ENCODE measurements at regions not wholly inside any gene's neighbourhood (a gene's known extent, or its start where the extent isn't known, plus 50 kb on each side); places are given as distances from the start of the nearest gene placed in this dataset.

DNA sequence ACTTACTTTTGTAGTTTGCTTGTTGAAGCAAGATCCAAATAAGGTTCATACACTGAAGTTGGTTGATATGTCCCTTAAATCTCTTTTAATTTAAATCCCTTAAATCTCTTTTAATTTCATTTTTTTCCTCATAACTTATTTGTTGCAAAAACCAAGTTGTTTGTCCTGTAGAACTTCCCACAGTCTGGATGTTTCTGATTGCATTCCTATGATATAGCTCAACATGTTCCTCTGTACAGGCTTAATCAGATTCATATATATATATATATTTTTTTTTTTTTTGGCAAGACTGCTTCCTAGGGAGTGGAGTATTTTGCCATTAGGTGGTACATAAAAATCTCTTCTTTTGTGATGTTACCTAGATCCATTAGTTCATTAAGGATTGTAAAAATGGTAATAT, 174.9 kb upstream of the MKLN1 start:
- Histone ChIP-seq H2AFZ (ENCODE audit: insufficient read depth, low read depth, low read length, poor library complexity, severe bottlenecking) (no peak overlapping the region), H3K9ac (ENCODE audit: insufficient read depth, low read length, poor library complexity, severe bottlenecking) (no peak overlapping the region), H3K27me3 (ENCODE audit: control insufficient read depth in 2 of 2, insufficient read depth in 2 of 2, low read length in 2 of 2) (peaks cover 0 to 2% of the 10 kb centered on the region in 2 donors), H3K79me2 (ENCODE audit: insufficient read depth, low read length) (no peaks in the 10 kb centered on the region), H3K27ac (ENCODE audit: low read depth in 1 of 2, low read length in 2 of 2) (no peak overlapping the region), H3K4me1 (ENCODE audit: control insufficient read depth in 1 of 2, insufficient read depth in 2 of 2, low read length in 2 of 2) (no peaks in the 10 kb centered on the region), H3K36me3 (replicated peaks in 1 of 2; ENCODE audit: control insufficient read depth in 1 of 2, insufficient read depth in 2 of 2, low read length in 2 of 2) (no peaks in the 10 kb centered on the region), H3K4me2 (replicated peaks; ENCODE audit: extremely low read depth, low read length, poor library complexity, severe bottlenecking) (no peak overlapping the region), H3K4me3 (replicated peaks in 1 of 3; ENCODE audit: low read depth in 2 of 3, low read length in 3 of 3) (no peak overlapping the region), H3K9me3 (replicated peaks in 1 of 2; ENCODE audit: control insufficient read depth in 1 of 2, insufficient read depth in 1 of 2, low read length in 2 of 2) (no peaks in the 10 kb centered on the region), H4K20me1 (ENCODE audit: insufficient read depth, low read length) (no peaks in the 10 kb centered on the region)
- Mint-ChIP-seq H3K36me3 (no peaks in the 10 kb centered on the region), H3K4me3 (no peak overlapping the region), H3K27me3 (ENCODE audit: low read depth in 3 of 3) (peaks cover 2 to 5% (median 4%) of the 10 kb centered on the region in 3 donors), H3K27ac (no peak overlapping the region), H3K4me1 (peaks cover under 1% of the 10 kb centered on the region), H3K9me3 (peaks cover 0 to 1% (median 0%) of the 10 kb centered on the region in 7 donors)
- intact Hi-C loops (cut with micrococcal nuclease): no loop called here
- DNase-seq: no peak
- TF ChIP-seq, protein P1, sequence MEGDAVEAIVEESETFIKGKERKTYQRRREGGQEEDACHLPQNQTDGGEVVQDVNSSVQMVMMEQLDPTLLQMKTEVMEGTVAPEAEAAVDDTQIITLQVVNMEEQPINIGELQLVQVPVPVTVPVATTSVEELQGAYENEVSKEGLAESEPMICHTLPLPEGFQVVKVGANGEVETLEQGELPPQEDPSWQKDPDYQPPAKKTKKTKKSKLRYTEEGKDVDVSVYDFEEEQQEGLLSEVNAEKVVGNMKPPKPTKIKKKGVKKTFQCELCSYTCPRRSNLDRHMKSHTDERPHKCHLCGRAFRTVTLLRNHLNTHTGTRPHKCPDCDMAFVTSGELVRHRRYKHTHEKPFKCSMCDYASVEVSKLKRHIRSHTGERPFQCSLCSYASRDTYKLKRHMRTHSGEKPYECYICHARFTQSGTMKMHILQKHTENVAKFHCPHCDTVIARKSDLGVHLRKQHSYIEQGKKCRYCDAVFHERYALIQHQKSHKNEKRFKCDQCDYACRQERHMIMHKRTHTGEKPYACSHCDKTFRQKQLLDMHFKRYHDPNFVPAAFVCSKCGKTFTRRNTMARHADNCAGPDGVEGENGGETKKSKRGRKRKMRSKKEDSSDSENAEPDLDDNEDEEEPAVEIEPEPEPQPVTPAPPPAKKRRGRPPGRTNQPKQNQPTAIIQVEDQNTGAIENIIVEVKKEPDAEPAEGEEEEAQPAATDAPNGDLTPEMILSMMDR (IDR thresholded peaks at IDR 0.05): no peak

DNA sequence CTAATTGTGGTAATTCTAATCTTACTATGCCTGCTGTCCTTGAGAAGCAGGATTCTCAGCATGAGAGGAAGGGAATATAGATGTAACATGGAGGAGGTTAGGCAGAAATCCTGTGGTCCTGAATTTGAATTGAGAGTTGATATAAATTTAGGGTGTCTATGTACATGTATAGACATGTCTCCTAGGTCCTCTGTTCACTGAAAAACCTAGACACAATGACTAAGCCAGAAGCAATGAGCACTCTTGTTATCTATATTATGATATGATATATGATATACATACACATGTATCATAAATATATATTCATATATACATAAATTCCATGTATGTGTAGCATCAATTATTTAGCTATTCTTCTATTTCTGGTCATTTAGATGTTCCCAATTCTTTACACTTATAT, 173.3 kb upstream of the MKLN1 start:
- TF ChIP-seq, protein P1 (IDR thresholded peaks at IDR 0.05): no peak
- Histone ChIP-seq H2AFZ (ENCODE audit: insufficient read depth, low read depth, low read length, poor library complexity, severe bottlenecking) (no peak overlapping the region), H3K36me3 (replicated peaks in 1 of 2; ENCODE audit: control insufficient read depth in 1 of 2, insufficient read depth in 2 of 2, low read length in 2 of 2) (no peaks in the 10 kb centered on the region), H3K27ac (ENCODE audit: low read depth in 1 of 2, low read length in 2 of 2) (no peak overlapping the region), H3K9me3 (replicated peaks in 1 of 2; ENCODE audit: control insufficient read depth in 1 of 2, insufficient read depth in 1 of 2, low read length in 2 of 2) (no peaks in the 10 kb centered on the region), H3K27me3 (ENCODE audit: control insufficient read depth in 2 of 2, insufficient read depth in 2 of 2, low read length in 2 of 2) (peaks cover 0 to 2% of the 10 kb centered on the region in 2 donors), H3K4me1 (ENCODE audit: control insufficient read depth in 1 of 2, insufficient read depth in 2 of 2, low read length in 2 of 2) (no peaks in the 10 kb centered on the region), H4K20me1 (ENCODE audit: insufficient read depth, low read length) (no peaks in the 10 kb centered on the region), H3K9ac (ENCODE audit: insufficient read depth, low read length, poor library complexity, severe bottlenecking) (no peak overlapping the region), H3K4me3 (replicated peaks in 1 of 3; ENCODE audit: low read depth in 2 of 3, low read length in 3 of 3) (no peak overlapping the region), H3K4me2 (replicated peaks; ENCODE audit: extremely low read depth, low read length, poor library complexity, severe bottlenecking) (no peak overlapping the region), H3K79me2 (ENCODE audit: insufficient read depth, low read length) (no peaks in the 10 kb centered on the region)
- H3K27ac Mint-ChIP-seq: no peak overlapping the region
- H3K4me1 Mint-ChIP-seq: no peaks in the 10 kb centered on the region
- intact Hi-C loops (cut with micrococcal nuclease): no loop called here
- peaks cover 1 to 6% (median 4%) of the 10 kb centered on the region in 3 donors for H3K27me3 Mint-ChIP-seq (ENCODE audit: low read depth in 3 of 3)
- H3K36me3 Mint-ChIP-seq: no peaks in the 10 kb centered on the region
- H3K4me3 Mint-ChIP-seq: no peak overlapping the region
- peaks cover 0 to 1% (median 0%) of the 10 kb centered on the region in 7 donors for H3K9me3 Mint-ChIP-seq
- DNase-seq: no peak

Data from CD14-positive monocyte (primary cell).